ENCODE measurements at regions not wholly inside any gene's neighbourhood (a gene's known extent, or its start where the extent isn't known, plus 50 kb on each side); places are given as distances from the start of the nearest gene placed in this dataset.

GRCh38 chr3:5035113-5035512 lies 55.9 kb downstream of the BHLHE40 start:
- Histone ChIP-seq H3K4me2 (ENCODE audit: low read length) (no peak overlapping the region), H3K4me3 (ENCODE audit: low read length) (no peak overlapping the region)

GRCh38 chr3:5035692-5036391 lies 56.6 kb downstream of the BHLHE40 start:
- H3K4me1 ChIP-seq (ENCODE audit: control insufficient read depth, low read length) = no peaks in the 10 kb centered on the region
- no peaks in the 10 kb centered on the region for H3K27me3 ChIP-seq (ENCODE audit: control insufficient read depth, low read length)
- H3K79me2 ChIP-seq (ENCODE audit: control insufficient read depth, low read length) = no peaks in the 10 kb centered on the region
- TF ChIP-seq CTCF (IDR thresholded peaks at IDR 0.05; ENCODE audit: low read depth, low read length, poor library complexity, severe bottlenecking) (no peak), EZH2phosphoT487 (IDR thresholded peaks at IDR 0.05; ENCODE audit: borderline replicate concordance, low read length) (no peak)
- no peaks in the 10 kb centered on the region for H3K9me3 ChIP-seq (ENCODE audit: control insufficient read depth, insufficient read depth, low read length)
- no peak overlapping the region for H3K4me2 ChIP-seq (ENCODE audit: low read length)
- H3K27ac ChIP-seq (ENCODE audit: low read depth, low read length) = no peak overlapping the region
- no peaks in the 10 kb centered on the region for H4K20me1 ChIP-seq (ENCODE audit: control insufficient read depth, insufficient read depth, low read depth, low read length)
- no peaks in the 10 kb centered on the region for H3K36me3 ChIP-seq (ENCODE audit: control insufficient read depth, low read length)
- no peaks in the 10 kb centered on the region for H3F3A ChIP-seq (ENCODE audit: control insufficient read depth, insufficient read depth)
- no peaks in the 10 kb centered on the region for H3K9me2 ChIP-seq (replicated peaks; ENCODE audit: control insufficient read depth, low read length)
- no peak overlapping the region for H3K4me3 ChIP-seq (ENCODE audit: low read length)

More at GRCh38 chr3:5035113-5035512, 55.9 kb downstream of the BHLHE40 start:
- H3K9me2 ChIP-seq (replicated peaks; ENCODE audit: control insufficient read depth, low read length) = no peaks in the 10 kb centered on the region
- H3K27me3 ChIP-seq (ENCODE audit: control insufficient read depth, low read length) = no peaks in the 10 kb centered on the region
- H3K27ac ChIP-seq (ENCODE audit: low read depth, low read length) = no peak overlapping the region
- H3K79me2 ChIP-seq (ENCODE audit: control insufficient read depth, low read length) = no peaks in the 10 kb centered on the region
- H3K9me3 ChIP-seq (ENCODE audit: control insufficient read depth, insufficient read depth, low read length) = no peaks in the 10 kb centered on the region
- H3K4me1 ChIP-seq (ENCODE audit: control insufficient read depth, low read length) = no peaks in the 10 kb centered on the region
- TF ChIP-seq EZH2phosphoT487 (IDR thresholded peaks at IDR 0.05; ENCODE audit: borderline replicate concordance, low read length) = no peak
- no peak for TF ChIP-seq CTCF (IDR thresholded peaks at IDR 0.05; ENCODE audit: low read depth, low read length, poor library complexity, severe bottlenecking)
- H3F3A ChIP-seq (ENCODE audit: control insufficient read depth, insufficient read depth) = no peaks in the 10 kb centered on the region
- H3K36me3 ChIP-seq (ENCODE audit: control insufficient read depth, low read length) = no peaks in the 10 kb centered on the region
- no peaks in the 10 kb centered on the region for H4K20me1 ChIP-seq (ENCODE audit: control insufficient read depth, insufficient read depth, low read depth, low read length)

- Histone ChIP-seq H3K27ac (ENCODE audit: low read depth, low read length) (no peak overlapping the region), H3K9me2 (replicated peaks; ENCODE audit: control insufficient read depth, low read length) (no peaks in the 10 kb centered on the region), H4K20me1 (ENCODE audit: control insufficient read depth, insufficient read depth, low read depth, low read length) (no peaks in the 10 kb centered on the region), H3F3A (ENCODE audit: control insufficient read depth, insufficient read depth) (no peaks in the 10 kb centered on the region), H3K4me2 (ENCODE audit: low read length) (no peak overlapping the region), H3K4me1 (ENCODE audit: control insufficient read depth, low read length) (no peaks in the 10 kb centered on the region), H3K27me3 (ENCODE audit: control insufficient read depth, low read length) (no peaks in the 10 kb centered on the region), H3K79me2 (ENCODE audit: control insufficient read depth, low read length) (no peaks in the 10 kb centered on the region), H3K36me3 (ENCODE audit: control insufficient read depth, low read length) (no peaks in the 10 kb centered on the region), H3K4me3 (ENCODE audit: low read length) (no peak overlapping the region), H3K9me3 (ENCODE audit: control insufficient read depth, insufficient read depth, low read length) (no peaks in the 10 kb centered on the region)
- no peak for TF ChIP-seq EZH2phosphoT487 (IDR thresholded peaks at IDR 0.05; ENCODE audit: borderline replicate concordance, low read length)
- no peak for TF ChIP-seq CTCF (IDR thresholded peaks at IDR 0.05; ENCODE audit: low read depth, low read length, poor library complexity, severe bottlenecking)
Measured at GRCh38 chr3:5036392-5036766, 57.1 kb downstream of the BHLHE40 start.

Data from DOHH2 (cell line).